Panc1 (cell line): ENCODE measurements at regions not wholly inside any gene's neighbourhood (a gene's known extent, or its start where the extent isn't known, plus 50 kb on each side); places are given as distances from the start of the nearest gene placed in this dataset.

Source experiments
- ATAC-seq: fragments of 200-7000 bp; cut with Tn5 transposase; 2 replicates; pipeline ENCODE4 v1.9.1; 2020; ENCODE audit warnings: mild to moderate bottlenecking, moderate library complexity
- BruUV-seq: library from RNA; stranded (reverse); fragments of 400-500 nt; replicated peaks from 2 replicates; lab custom pipeline; 2021; lab: Mats Ljungman, UMichigan
- CTCF ChIA-PET: fragments of 300-600 bp; sonication (Branson Sonifier 250); formaldehyde crosslinking; loops from one replicate; lab custom pipeline; 2022; ENCODE audit warnings: antibody characterized with exemption; lab: Charles Lee
- POLR2A ChIA-PET: fragments of 300-600 bp; sonication (Branson Sonifier 250); formaldehyde crosslinking; loops from one replicate; lab custom pipeline; 2022; ENCODE audit warnings: antibody characterized with exemption; lab: Charles Lee
- DNase-seq: peaks from one replicate; pipeline ENCODE4 v3.0.0-alpha.2; 2010; ENCODE audit warnings: low read depth, low spot score
- H3K27ac ChIP-seq: 2 replicates; pipeline ENCODE4 v1.5.1; 2011; ENCODE audit warnings: mild to moderate bottlenecking, low read length, inconsistent platforms
- H3K27me3 ChIP-seq: fragments of 200-500 bp; sonication (Bioruptor generic); 2 replicates; pipeline ENCODE4 v1.6.0; 2014; ENCODE audit warnings: low read length, inconsistent platforms; ENCODE audit not compliant: control insufficient read depth, insufficient read depth
- H3K36me3 ChIP-seq: fragments of 200-500 bp; sonication (Bioruptor generic); 2 replicates; pipeline ENCODE4 v1.5.1; 2014; ENCODE audit warnings: inconsistent platforms, mild to moderate bottlenecking, low read length, moderate library complexity; ENCODE audit not compliant: control insufficient read depth, insufficient read depth
- H3K4me1 ChIP-seq: 2 replicates; pipeline ENCODE4 v1.5.1; 2011; ENCODE audit warnings: inconsistent platforms, mild to moderate bottlenecking, low read length, moderate library complexity; ENCODE audit not compliant: control insufficient read depth, insufficient read depth
- H3K4me3 ChIP-seq, 2 experiments: 2 replicates each; pipeline ENCODE4 v1.5.1; 2011 to 2012; ENCODE audit warnings: low read depth in 2 of 2, low read length in 2 of 2, mild to moderate bottlenecking in 2 of 2, inconsistent platforms in 1 of 2, moderate library complexity in 1 of 2
- H3K9me3 ChIP-seq: fragments of 200-500 bp; sonication (Bioruptor generic); 2 replicates; pipeline ENCODE4 v1.5.1; 2014; ENCODE audit warnings: low read depth, mild to moderate bottlenecking, inconsistent platforms, low read length, moderate library complexity; ENCODE audit not compliant: control insufficient read depth, insufficient read depth
- CTCF ChIP-seq: fragments of 450-650 bp; IDR thresholded peaks from 2 replicates; pipeline ENCODE4 v1.5.1; 2017; ENCODE audit warnings: mild to moderate bottlenecking
- POLR2AphosphoS5 ChIP-seq: IDR thresholded peaks from 2 replicates; pipeline ENCODE4 v1.6.1; 2012; ENCODE audit warnings: mild to moderate bottlenecking, low read depth, low read length, moderate library complexity
- REST ChIP-seq, 2 experiments: IDR thresholded peaks; 2 replicates each; pipeline ENCODE4 v1.6.1; 2011 to 2012; ENCODE audit warnings: low read depth in 2 of 2, control low read depth in 1 of 2, low read length in 1 of 2, mild to moderate bottlenecking in 1 of 2, moderate library complexity in 1 of 2; ENCODE audit not compliant: insufficient read depth in 1 of 2
- SIN3A ChIP-seq: IDR thresholded peaks from 2 replicates; pipeline ENCODE4 v1.6.1; 2012; ENCODE audit warnings: low read depth, mild to moderate bottlenecking, low read length, moderate library complexity, borderline replicate concordance; ENCODE audit not compliant: insufficient read depth
- TCF7L2 ChIP-seq: IDR thresholded peaks from 2 replicates; pipeline ENCODE4 v1.6.1; 2011; ENCODE audit warnings: mild to moderate bottlenecking, low read depth, low read length, inconsistent platforms
- in situ Hi-C: cut with HindIII; loops from 2 replicates; pipeline ENCODE4 v1.10.0; 2016; ENCODE audit warnings: low sequenced_read_pairs, low pct_unique_long_range_greater_than_20kb
- intact Hi-C: fragments of 100-400 bp; cut with micrococcal nuclease; formaldehyde crosslinking; loops from one replicate; pipeline ENCODE4 v1.10.0; 2022; ENCODE audit not compliant: unreplicated experiment

GRCh38 chr5:121171834-121172233 is 679.8 kb upstream of the FTMT start:
- ATAC-seq (no peak), DNase-seq (no peak)
- TF ChIP-seq POLR2AphosphoS5 = no peak
- TF ChIP-seq CTCF = no peak
- TF ChIP-seq TCF7L2 = no peak
- no peak for TF ChIP-seq REST (IDR thresholded peaks at IDR 0.05; ENCODE audit: insufficient read depth in 1 of 2, low read depth in 2 of 2, low read length in 1 of 2)
- no peak for TF ChIP-seq SIN3A
- Histone ChIP-seq H3K27me3 (no peaks in the 10 kb centered on the region), H3K4me3 (no peak overlapping the region), H3K27ac (no peak overlapping the region), H3K4me1 (no peaks in the 10 kb centered on the region), H3K9me3 (no peaks in the 10 kb centered on the region), H3K36me3 (no peaks in the 10 kb centered on the region)
- ChIA-PET CTCF (no interaction called here), POLR2A (no interaction called here)
- intact Hi-C loops = no loop called here
- BruUV-seq = no TSS peak
- in situ Hi-C loops = no loop called here

GRCh38 chr5:121174351-121174750 is 677.3 kb upstream of the FTMT start:
- Histone ChIP-seq H3K4me3 (no peak overlapping the region), H3K9me3 (no peaks in the 10 kb centered on the region), H3K27me3 (no peaks in the 10 kb centered on the region), H3K36me3 (no peaks in the 10 kb centered on the region), H3K4me1 (no peaks in the 10 kb centered on the region), H3K27ac (no peak overlapping the region)
- ATAC-seq = no peak
- no TSS peak for BruUV-seq
- CTCF ChIA-PET = no interaction called here
- in situ Hi-C loops = no loop called here
- POLR2A ChIA-PET = no interaction called here
- DNase-seq = no peak
- intact Hi-C loops = no loop called here
- TF ChIP-seq CTCF = no peak
- no peak for TF ChIP-seq TCF7L2
- no peak for TF ChIP-seq REST (IDR thresholded peaks at IDR 0.05; ENCODE audit: insufficient read depth in 1 of 2, low read depth in 2 of 2, low read length in 1 of 2)
- TF ChIP-seq POLR2AphosphoS5 = no peak
- TF ChIP-seq SIN3A = no peak
